ENCODE measurements at regions not wholly inside any gene's neighbourhood (a gene's known extent, or its start where the extent isn't known, plus 50 kb on each side); places are given as distances from the start of the nearest gene placed in this dataset.

- TF ChIP-seq PHB (CRISPR knock-in tag; IDR thresholded peaks at IDR 0.05): no peak
- TF ChIP-seq POLR2AphosphoS5 (IDR thresholded peaks at IDR 0.05; ENCODE audit: control insufficient read depth, insufficient read depth, low read depth, low read length): no peak
- TF ChIP-seq ZNF274 (IDR thresholded peaks at IDR 0.05; ENCODE audit: borderline replicate concordance, low read depth, low read length): no peak
- TF ChIP-seq ARID2 (IDR thresholded peaks at IDR 0.05): no peak
- TF ChIP-seq ZNF785 (CRISPR knock-in tag; IDR thresholded peaks at IDR 0.05): no peak
- no peak for TF ChIP-seq ZNF644 (tag; IDR thresholded peaks at IDR 0.05; ENCODE audit: low read depth)
- no peak for TF ChIP-seq ZNF3 (CRISPR knock-in tag; IDR thresholded peaks at IDR 0.05)
Measured at GRCh38 chr12:67595365-67595764, 53.2 kb upstream of the DYRK2 start.

Measured in K562 (cell line).